GM10266 (cell line): ENCODE measurements at regions not wholly inside any gene's neighbourhood (a gene's known extent, or its start where the extent isn't known, plus 50 kb on each side); places are given as distances from the start of the nearest gene placed in this dataset.
"Not testable (repeated sequence)": the region's sequence is repeated elsewhere in the genome, so short reads cannot be mapped to it uniquely, and the experiment has no call there.

Experiments used
- DNase-seq: peaks from one replicate; pipeline ENCODE4 v3.0.0; 2012; ENCODE audit errors: extremely low spot score
- CTCF ChIP-seq: IDR thresholded peaks from 2 replicates; pipeline ENCODE4 v1.5.1; 2012; ENCODE audit warnings: mild to moderate bottlenecking, low read depth; ENCODE audit not compliant: control insufficient read depth, insufficient read depth; ENCODE audit errors: missing control alignments

- TF ChIP-seq CTCF, result no peak
These were observed 68.1 kb upstream of the DLG1 start for GRCh38 chr3:197366301-197367044.

GRCh38 chr3:197365586-197365985, 67.2 kb upstream of the DLG1 start:
- TF ChIP-seq CTCF, result no peak
- no peak for DNase-seq

More at GRCh38 chr3:197366301-197367044, 68.1 kb upstream of the DLG1 start:
- DNase-seq, result no peak

GRCh38 chr3:197364410-197365071, 66.1 kb upstream of the DLG1 start:
- no peak for DNase-seq
- no peak for TF ChIP-seq CTCF

GRCh38 chr3:197363553-197364409, 65.4 kb upstream of the DLG1 start:
- TF ChIP-seq CTCF, result no peak
- DNase-seq, result no peak

GRCh38 chr3:197362081-197362480, 63.7 kb upstream of the DLG1 start:
- no peak for TF ChIP-seq CTCF
- DNase-seq, result no peak

- DNase-seq, result not testable (repeated sequence)
These were observed 61.7 kb upstream of the DLG1 start for GRCh38 chr3:197360095-197360494.

GRCh38 chr3:197359476-197359875, 61.1 kb upstream of the DLG1 start:
- DNase-seq, result not testable (repeated sequence)

GRCh38 chr3:197356741-197357140, 58.3 kb upstream of the DLG1 start:
- no peak for DNase-seq
- no peak for TF ChIP-seq CTCF
